ENCODE measurements at regions not wholly inside any gene's neighbourhood (a gene's known extent, or its start where the extent isn't known, plus 50 kb on each side); places are given as distances from the start of the nearest gene placed in this dataset.

- Histone ChIP-seq H3K27me3 (no peaks in the 10 kb centered on the region), H3K4me3 (peak overlapping the region in 1 of 2 donors; percentile 15), H3K27ac (peak overlapping the region; percentile 66 to 69), H3K9me3 (no peaks in the 10 kb centered on the region), H3K4me1 (peaks cover 0 to 56% (median 22%) of the 10 kb centered on the region in 4 donors), H3K36me3 (no peaks in the 10 kb centered on the region)
- peak; percentile 75 to 79 for DNase-seq
- peak; percentile 73 to 80 for TF ChIP-seq CTCF (IDR thresholded peaks at IDR 0.05)
- intact Hi-C loops (cut with DNase I; ENCODE audit: low total_unique reads), result loop anchor here (2.0 to 5.0 kb wide), 2 partner anchors 279 to 749 kb away; no protein-coding TSS in a partner anchor
Measured at GRCh38 chr6:2353412-2354137, 108.2 kb upstream of the GMDS start.

- Histone ChIP-seq H3K27ac (peak overlapping the region; percentile 66 to 69), H3K9me3 (no peaks in the 10 kb centered on the region), H3K4me1 (peaks cover 0 to 56% (median 22%) of the 10 kb centered on the region in 4 donors), H3K36me3 (no peaks in the 10 kb centered on the region), H3K27me3 (no peaks in the 10 kb centered on the region), H3K4me3 (no peak overlapping the region)
- intact Hi-C loops (cut with DNase I; ENCODE audit: low total_unique reads), result loop anchor here (5.0 kb wide), 1 partner anchor 280 kb away; no protein-coding TSS in a partner anchor
- no peak for TF ChIP-seq CTCF (IDR thresholded peaks at IDR 0.05)
- DNase-seq, result no peak
Measured at GRCh38 chr6:2351807-2352431, 106.5 kb upstream of the GMDS start.

DNA sequence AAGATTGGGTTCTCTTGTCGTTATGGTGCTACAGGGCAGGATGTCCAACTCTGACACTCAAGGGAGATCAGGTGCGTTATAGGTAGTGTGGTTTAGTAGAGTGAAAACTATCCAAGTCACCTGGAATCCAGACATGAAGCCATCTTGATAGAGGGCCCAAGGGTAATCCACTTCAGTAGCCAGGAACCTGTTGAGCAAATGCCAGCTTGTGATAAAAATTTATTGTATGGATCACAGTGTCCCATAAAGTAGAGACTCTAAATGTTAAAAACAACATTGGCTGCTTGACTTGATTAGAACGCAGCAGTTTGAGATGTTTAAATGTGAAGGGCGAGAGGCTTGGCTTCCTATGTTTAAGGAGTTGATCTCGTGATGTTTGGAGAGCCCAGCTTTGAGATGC is 105.7 kb upstream of the GMDS start:
- Histone ChIP-seq H3K9me3 (no peaks in the 10 kb centered on the region), H3K27ac (peak overlapping the region; percentile 66 to 69), H3K36me3 (no peaks in the 10 kb centered on the region), H3K27me3 (no peaks in the 10 kb centered on the region), H3K4me1 (peaks cover 0 to 49% (median 21%) of the 10 kb centered on the region in 4 donors), H3K4me3 (no peak overlapping the region)
- intact Hi-C loops (cut with DNase I; ENCODE audit: low total_unique reads), result loop anchor here (5.0 kb wide), 1 partner anchor 281 kb away; no protein-coding TSS in a partner anchor
- no peak for TF ChIP-seq CTCF (IDR thresholded peaks at IDR 0.05)
- DNase-seq, result no peak

DNA sequence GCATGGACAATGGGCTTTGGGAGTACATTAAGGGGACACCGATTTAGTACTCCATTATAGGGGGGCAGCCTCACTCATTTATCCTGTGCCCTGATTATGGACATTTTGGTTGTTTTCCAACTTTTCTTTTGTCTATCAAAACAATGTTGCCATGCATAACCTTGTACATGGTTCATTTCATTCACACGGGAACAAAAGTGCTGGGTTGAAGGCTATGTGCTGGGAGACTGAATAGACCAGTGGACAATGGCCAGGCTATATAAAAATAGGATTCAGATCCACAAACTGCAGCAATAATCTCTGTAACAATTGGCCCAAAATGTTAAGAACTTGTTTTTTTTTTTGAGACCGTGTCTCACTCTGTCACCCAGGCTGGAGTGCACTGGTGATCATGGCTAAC is 100.7 kb upstream of the GMDS start:
- DNase-seq, result no peak
- intact Hi-C loops (cut with DNase I; ENCODE audit: low total_unique reads), result loop anchor here (10.0 kb wide), 1 partner anchor 99 kb away; no protein-coding TSS in a partner anchor
- no peaks in the 10 kb centered on the region for H3K9me3 ChIP-seq
- H3K27me3 ChIP-seq, result no peaks in the 10 kb centered on the region
- no peak overlapping the region for H3K4me3 ChIP-seq
- no peak overlapping the region for H3K27ac ChIP-seq
- H3K4me1 ChIP-seq, result peaks cover 0 to 3% (median under 1%) of the 10 kb centered on the region in 4 donors
- H3K36me3 ChIP-seq, result no peaks in the 10 kb centered on the region
- TF ChIP-seq CTCF (IDR thresholded peaks at IDR 0.05), result no peak

GRCh38 chr6:2344319-2344905 is 99.0 kb upstream of the GMDS start:
- no peak overlapping the region for H3K4me3 ChIP-seq
- H3K4me1 ChIP-seq, result no peaks in the 10 kb centered on the region
- no peaks in the 10 kb centered on the region for H3K36me3 ChIP-seq
- intact Hi-C loops (cut with DNase I; ENCODE audit: low total_unique reads), result loop anchor here (10.0 kb wide), 1 partner anchor 100 kb away; no protein-coding TSS in a partner anchor
- H3K9me3 ChIP-seq, result peaks cover 0 to 7% (median 0%) of the 10 kb centered on the region in 3 donors
- no peaks in the 10 kb centered on the region for H3K27me3 ChIP-seq
- H3K27ac ChIP-seq, result no peak overlapping the region
- no peak for DNase-seq
- TF ChIP-seq CTCF (IDR thresholded peaks at IDR 0.05), result no peak
